ENCODE measurements at regions not wholly inside any gene's neighbourhood (a gene's known extent, or its start where the extent isn't known, plus 50 kb on each side); places are given as distances from the start of the nearest gene placed in this dataset.

DNA sequence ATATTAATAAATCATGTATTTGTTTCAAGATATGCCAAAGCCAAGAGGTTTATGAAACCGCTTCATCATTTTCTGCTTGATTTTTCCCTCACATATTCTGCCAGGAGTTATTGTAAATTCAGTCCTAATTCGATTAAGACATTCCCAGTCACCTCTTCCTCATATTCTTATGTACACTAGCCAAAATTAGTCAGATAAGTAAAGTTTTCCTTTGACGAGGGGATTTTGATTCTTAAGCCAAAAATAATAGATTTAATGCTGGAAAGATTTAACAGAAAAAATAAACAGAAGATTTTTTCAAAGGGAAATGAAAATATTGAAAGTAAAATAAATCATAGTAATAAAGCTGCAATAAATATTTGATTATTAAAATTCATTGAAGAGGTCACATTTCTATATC lies 51.0 kb upstream of the VEGFC start:
- DNase-seq (ENCODE audit: low spot score) (no peak), ATAC-seq (no peak)

DNA sequence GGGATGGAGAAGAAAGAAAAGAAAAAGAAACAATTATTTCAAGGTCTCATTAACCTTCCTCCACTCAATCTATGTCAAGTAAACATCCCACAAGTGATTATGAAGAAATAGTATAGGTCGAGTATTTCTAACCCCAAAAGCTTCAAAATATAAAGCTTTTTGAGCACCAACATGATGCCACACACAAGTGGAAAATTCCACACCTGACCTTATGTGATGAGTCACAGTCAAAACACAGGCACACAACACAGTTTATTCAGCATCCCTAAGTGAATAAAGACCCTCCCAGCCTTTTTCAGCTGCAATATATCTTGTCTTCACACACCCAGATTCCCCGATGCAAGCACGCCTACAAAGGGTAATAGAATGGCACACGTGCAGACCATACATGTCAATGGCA lies 51.7 kb upstream of the VEGFC start:
- ATAC-seq, result no peak
- DNase-seq (ENCODE audit: low spot score), result no peak

DNA sequence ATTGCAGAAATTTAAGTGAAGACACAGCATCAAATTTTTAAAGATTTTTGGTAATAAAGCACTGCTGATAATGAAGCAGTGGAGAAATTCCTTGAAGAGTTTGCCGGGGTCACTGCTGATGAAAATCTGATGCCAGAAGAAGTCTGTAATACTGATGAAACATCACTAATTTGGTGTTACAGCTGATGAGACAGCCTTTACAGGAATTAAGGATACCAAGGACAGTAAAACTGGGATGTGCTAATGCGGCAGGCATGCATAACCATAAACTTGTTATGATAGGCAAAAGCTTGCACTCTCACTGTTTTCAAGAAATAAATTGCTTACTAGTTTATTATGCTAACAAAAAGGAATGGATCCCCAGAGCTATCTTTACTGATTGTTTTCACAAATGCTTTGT lies 52.9 kb upstream of the VEGFC start:
- DNase-seq (ENCODE audit: low spot score) (no peak), ATAC-seq (no peak)

DNA sequence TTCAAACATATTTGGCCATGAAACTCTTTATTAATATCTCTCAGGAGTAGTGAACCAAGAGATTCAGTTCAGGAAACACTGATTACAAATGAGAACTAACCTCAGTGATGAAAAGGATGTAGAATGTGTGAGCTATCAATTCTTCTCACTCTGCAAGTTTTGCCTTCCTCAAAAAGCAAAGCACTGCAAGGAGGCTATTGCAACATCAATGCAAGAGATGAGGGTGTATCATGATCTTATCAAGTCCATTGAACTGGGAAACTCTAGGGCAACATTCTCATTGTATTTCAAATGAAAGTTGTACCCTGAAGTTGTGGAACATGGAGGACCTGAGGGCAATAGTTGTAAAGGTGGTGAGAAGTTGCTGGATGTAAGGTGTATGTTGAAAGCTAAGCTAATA lies 56.4 kb upstream of the VEGFC start:
- DNase-seq (ENCODE audit: low spot score), result no peak
- ATAC-seq, result no peak

DNA sequence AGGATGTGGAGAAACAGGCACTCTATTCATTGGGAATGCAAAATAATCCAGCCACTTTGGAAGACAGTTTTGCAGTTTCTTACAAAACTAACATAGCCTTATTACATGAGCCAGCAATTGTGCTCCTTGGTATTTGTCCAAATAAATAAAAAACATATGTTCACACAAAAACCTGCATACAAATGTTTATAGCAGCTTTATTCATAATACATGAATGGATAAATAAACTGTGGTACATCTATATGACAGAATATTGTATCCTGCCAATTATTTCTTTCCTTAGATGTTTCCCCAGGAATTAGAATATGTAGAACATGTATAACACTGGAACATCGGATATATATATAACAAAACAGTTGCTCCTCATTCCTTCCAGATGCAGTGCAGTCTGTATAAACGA lies 57.7 kb upstream of the VEGFC start:
- ATAC-seq, result no peak

DNA sequence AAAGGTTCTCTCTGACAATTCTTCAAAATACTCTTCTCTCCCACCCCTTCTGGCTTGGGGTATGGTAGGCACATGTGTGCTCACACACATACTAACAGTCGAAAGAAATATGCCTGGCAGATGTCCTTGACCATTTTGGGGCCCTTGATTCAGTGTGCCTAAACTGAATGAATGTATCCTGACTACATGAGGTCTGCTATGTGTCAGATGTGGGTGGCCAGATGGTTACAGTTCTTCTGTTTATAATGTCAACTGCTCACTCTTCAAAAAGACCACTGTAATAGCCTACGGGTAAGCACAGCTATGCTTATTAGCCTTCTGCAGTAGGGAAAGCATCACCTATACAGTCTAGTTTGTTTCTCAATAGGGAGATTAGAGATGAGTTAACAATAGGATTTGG lies 63.7 kb upstream of the VEGFC start:
- ATAC-seq (no peak), DNase-seq (ENCODE audit: low spot score) (no peak)

More for the DNA sequence above, 57.7 kb upstream of the VEGFC start:
- no peak for DNase-seq (ENCODE audit: low spot score)

DNA sequence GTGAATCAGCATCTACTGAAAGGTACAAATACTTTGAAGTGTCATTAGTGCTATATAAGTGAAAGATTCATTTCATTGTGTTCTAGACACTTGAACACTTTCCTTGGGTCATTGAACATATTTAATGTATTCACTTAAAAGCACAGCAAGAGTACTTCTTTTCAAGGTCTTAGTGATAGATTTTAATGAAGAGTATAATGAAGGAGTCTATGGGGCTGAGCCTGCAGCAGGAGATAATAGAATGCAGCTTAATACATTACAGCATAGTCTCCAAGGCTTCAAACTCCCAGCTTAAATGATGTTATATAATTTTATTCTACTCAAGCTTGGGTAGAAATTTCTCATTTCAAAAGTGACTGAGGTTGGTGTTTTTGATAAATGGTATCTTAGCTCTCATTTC lies 66.1 kb upstream of the VEGFC start:
- no peak for DNase-seq (ENCODE audit: low spot score)
- ATAC-seq, result no peak

DNA sequence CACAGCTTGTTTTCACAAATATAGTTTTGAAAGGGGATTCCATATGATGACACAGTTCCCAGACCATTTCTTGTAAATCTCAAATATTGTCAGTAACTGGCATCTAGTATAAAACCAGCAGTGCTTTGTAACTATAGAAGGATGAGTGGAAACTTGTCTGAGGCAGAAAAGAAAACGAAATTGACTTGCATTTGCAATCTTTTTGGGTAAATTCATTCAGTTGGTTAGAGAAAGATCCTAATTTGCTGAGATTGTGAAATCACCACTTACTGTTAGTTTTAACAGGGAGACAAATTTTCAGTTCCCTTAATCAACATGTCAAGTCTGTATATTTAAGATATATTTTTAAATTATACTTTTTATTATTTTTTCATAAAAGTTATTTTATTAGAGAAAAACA lies 71.5 kb upstream of the VEGFC start:
- no peak for ATAC-seq
- no peak for DNase-seq (ENCODE audit: low spot score)

DNA sequence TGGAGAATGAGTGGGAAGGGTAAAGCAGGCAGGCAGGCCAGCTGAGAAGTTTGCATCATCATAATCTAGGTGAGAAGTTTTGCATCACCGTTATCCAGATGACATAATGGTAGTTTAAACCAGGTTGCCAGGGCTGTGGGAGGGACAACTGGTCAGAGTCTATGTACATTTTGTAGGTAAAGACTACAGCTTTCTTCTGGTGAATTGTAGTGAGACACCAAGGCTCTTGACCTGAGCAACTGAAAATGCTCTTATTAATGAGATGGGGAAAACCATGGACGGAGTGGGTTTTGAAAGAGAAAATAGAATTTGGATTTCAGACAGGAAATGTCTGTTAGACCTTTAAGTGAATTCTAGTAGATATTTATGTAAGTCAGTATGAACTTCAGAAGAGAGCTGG lies 76.0 kb upstream of the VEGFC start:
- ATAC-seq, result no peak
- no peak for DNase-seq (ENCODE audit: low spot score)

DNA sequence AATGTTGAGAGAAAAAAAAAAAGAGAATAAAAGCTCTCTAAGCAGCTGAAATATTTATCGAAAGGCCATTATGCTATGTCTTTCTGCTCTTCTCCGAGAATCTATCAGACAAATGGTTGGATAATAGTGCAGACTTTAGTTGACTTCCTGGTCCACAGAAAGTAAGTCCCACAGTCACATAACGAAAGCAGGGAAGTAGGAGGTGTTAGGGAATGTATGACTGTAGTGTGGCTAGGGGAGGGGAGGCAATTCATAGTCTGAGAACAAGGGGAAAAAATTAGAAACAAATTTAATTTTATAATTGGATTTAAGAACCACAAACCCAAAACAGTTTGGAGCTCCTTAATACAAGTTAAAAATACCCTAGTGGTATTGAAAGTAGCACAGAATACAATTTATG lies 79.7 kb upstream of the VEGFC start:
- ATAC-seq (no peak), DNase-seq (ENCODE audit: low spot score) (no peak)

DNA sequence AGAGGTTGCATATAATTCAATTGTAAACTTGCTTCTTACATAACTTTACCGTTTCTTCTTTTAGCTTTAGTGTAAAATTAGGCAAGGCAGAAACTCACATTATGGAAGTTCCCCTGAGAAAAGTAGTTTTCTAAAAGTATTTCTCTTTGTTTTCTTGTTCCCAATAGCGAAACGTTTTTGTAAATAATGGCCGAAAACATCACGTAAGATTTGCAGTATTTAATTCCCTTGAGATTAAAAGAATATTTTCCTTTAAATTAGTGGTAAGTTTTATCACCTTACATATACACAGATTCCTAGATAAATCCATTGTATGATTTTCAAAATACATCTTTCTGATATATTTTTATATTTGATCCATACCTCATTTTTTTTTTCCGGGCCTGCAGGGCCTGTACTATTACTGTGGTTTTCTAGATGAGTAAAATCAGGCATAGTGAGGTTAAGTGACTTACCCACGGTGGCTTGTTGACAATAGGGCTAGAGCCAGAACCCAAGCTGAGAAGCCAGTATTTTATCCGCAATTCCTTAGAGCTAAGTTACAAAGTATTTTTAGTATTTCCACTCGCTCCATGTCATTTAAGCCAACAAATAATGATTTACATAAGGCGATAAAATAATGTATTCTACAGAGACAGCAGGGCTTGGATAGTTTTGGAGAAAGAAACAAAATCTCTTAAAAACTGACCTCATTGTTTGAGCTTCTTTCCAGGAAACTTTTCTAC lies 82.2 kb upstream of the VEGFC start:
- ATAC-seq, result no peak
- no peak for DNase-seq (ENCODE audit: low spot score)

DNA sequence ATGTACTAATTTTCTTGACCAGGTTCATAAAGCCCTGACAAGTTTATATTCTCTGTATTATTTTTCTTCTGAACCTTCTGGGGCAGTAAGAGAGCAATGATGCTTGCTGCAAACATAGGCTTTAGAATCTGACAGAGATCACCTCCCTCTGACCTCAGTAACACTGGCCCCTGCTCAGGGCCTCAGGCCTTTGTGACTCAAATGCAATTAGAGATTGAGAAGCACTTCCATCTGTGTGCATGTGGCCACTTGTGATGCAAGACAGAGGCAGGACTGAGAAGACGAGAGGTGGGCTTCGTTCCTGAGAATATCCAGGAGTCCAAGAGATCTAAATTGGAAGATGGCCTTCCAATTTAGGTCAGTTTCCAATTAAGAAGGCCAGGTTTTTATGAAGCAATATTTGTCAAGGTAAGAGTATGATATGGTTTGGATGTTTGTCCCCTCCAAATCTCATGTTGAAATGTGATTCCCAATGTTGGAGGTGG lies 82.8 kb upstream of the VEGFC start:
- DNase-seq (ENCODE audit: low spot score) (no peak), ATAC-seq (no peak)

DNA sequence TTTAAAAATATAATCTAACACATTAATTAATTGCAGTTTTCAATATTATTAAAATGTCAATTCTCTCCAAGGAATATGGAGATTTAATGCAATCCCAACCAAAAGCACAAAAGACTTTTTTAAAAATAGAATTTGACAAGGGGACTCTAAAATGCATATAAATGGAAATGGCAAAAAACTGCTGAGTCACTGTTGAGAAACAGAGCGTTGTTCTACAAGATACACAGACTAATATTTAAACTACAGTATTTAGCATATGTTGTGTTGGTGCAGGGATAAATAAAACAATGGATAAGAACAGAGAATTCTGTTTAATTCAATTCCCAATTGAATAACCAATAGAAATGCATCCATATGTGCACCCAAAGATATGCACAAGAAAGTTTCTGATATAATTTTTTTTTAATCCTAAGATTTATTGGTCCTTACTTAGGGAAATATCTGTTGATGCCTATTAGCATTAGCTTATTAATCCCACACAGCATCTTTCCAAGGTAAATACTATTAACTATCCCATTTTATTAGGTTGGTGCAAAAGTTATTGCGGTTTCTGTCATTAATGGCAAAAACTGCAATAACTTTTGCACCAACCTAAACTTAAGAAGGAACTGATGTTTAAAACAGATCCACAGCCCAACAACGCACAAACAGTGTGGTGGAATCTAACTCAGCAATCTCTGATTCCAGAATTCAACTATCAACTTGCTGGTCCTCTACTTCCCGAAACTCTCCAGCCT lies 86.8 kb upstream of the VEGFC start:
- no peak for ATAC-seq
- DNase-seq (ENCODE audit: low spot score), result no peak

DNA sequence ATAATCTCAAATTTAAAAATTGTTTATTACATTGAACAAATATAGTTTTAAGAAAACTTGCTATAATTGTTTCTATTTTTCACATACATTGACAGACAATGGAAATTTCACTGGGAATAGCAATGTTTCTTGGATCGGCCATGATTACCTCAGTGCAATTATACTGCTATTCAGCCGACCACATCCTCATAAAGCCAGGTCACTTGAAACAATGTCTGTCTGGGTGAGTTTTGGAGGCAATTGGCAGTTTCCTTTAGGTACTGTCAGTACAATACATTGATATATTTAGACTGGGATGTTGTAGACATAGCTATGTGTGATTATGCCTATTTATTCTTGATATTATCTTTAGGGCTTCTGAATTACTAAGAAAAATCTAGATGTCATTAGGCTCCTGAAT lies 89.5 kb upstream of the VEGFC start:
- ATAC-seq (no peak), DNase-seq (ENCODE audit: low spot score) (no peak)

DNA sequence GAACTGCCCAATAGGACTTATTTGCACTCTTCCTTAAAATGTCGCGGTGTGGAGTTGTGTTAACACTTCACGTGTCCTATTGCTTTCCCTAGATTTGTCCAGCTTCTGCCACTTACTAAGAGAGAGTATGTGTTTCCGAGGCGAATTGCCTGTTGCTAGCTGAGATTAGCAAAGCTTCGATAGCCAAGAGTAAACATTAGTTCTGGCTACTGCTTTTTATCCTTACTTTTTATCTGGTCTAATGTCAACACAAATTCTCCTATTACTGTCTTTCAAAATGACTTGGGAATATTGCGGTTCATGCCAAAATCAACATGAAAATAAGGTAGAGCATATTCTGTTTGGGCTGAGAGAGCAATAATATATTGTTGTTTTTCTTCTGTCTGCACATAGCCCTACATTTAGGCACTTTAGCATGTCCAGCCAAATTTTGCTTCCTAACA lies 90.4 kb upstream of the VEGFC start:
- ATAC-seq (no peak), DNase-seq (ENCODE audit: low spot score) (no peak)

DNA sequence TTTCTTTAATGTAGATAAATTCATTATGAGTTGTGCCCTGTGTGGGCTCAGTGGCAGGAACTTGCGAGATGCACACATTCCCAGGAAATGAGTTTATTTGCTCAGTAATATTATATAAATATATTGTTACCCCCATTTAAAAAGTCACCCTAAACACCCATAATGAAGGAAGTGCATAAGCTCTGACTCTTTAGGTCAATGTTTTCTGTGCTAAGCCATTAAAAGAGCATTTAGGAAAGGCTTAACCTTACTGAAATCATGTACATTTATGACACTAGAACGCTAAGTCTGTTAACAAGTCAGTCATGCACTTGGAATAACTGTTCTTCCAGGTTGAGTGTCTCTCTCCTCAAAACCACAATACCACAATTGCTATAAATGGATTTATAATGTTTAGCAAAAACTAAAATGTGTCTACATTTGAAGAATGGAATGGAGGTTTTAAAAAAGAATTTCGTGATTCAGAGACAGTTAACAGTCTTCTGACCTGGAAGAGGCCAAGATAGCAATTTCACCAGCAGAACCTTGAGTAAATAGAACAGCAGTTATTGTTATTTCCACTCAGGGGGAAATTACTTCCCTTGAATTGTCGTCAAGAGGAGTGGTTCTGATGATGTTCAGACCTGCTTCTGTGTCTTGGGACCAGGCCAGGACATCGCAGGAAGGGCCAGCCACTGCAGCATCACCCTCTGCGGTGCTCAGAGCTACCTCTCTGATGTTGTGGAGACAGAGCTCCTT lies 91.1 kb upstream of the VEGFC start:
- DNase-seq (ENCODE audit: low spot score) (no peak), ATAC-seq (no peak)

DNA sequence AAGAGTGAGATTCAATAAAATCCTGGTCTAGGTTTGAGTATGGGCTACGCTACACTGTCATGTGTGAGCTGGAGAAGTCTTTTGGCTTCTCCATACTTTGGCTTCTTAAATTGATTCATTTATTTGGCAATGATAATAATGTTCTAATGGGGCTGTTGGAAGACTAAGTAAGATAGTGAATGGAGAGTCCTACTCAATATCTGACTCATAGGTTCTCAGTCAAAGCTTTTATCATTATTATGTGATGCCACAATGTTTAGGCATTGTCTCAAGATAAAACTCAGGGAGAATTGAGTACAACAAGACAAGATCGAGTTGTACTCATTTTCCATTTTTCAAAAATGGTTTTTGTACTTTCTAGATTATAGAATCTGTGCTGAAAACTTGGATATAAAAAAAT lies 92.5 kb upstream of the VEGFC start:
- DNase-seq (ENCODE audit: low spot score), result no peak
- no peak for ATAC-seq

DNA sequence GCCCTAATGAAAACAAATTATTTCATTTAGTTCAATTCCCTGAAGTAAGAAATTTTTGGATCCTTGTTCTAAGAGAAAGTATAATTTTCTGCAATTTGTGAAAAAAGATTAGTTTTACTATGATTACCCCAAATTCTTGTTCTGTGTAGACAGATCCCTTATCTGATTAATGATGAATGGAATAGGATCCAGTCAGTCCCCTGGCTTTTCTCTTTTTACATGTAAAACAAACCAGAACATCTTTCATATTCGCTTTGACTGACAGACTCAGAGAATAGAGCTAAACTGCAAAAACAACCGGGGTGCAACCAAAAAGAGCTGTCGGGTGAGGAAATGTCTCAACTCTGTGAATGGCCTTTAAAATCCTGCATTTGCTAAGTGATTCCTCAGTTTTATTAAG lies 93.4 kb upstream of the VEGFC start:
- no peak for ATAC-seq
- DNase-seq (ENCODE audit: low spot score), result no peak

DNA sequence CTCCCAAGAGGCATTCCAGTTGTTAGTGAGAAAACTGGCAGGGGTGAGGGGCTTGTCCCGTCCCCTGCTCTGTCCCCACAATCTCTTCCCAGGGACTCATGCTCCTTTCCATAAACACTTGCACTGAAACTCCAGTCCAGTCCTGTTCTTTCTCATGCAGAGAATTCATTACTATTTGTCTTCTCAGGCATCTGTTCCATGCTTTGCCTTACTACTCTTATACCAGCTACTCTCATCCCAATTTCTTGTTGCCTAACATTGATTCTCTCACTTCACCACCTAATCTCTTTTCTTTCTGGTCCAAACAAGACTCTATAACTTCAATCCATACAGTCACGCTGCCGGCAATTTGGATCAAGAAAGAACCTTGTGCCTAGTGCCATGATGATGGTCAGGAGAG lies 97.1 kb upstream of the VEGFC start:
- DNase-seq (ENCODE audit: low spot score) (no peak), ATAC-seq (no peak)

DNA sequence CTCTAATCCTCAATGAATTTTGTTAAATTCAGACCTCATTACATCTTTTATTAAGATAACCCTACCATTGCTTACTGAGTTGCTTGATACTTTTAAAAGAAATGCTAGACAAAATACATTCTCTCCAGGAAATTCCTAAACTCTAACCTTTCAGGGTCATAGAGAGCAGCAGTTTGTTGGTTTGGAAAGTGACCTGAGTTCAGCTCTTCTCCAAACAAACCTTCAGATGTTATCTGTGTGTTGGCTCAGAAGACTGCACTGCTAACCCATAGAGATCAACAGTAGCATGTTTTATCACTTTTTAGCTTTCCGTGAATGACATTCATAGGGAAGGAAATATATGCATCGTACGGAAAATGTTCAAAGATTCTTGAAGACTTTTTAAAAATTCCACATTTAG lies 101.8 kb upstream of the VEGFC start:
- DNase-seq (ENCODE audit: low spot score), result no peak
- ATAC-seq, result no peak

DNA sequence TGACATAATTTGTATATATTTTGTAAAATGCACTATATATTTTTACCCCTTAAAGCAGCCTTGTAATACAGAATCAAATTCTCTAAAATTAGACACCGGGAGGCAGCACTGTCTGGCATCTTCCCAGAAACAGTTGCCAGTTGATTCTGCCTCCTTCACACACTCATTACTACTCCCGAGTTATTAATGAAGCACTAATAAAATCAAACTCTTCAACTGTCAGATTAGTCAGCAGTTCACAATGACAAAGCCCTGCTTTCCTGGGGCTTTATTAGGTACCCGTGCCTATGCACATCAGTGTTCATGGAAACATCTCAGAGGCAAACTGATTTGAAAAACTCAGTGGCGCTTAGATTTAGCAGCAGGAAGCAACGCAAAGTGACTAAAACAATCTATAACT lies 103.5 kb upstream of the VEGFC start:
- no peak for DNase-seq (ENCODE audit: low spot score)
- ATAC-seq, result no peak

DNA sequence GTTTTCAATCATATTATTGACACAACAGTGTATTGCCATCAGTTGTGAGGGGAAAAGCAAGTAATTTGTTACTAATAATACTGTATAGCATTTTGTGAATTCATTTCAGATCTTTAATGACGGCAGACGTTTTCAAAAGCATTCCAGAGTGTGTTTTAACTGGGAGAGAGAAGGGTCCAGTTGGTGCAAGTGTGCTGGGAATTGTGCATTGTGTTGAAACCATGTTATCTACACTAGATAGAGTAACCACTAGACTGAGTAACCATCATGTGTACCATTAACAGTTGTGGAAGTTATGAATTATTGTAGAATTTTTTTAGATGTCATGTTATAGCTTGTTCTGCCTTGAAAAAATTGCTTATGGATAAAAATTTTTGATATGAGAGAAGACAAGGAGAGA lies 104.5 kb upstream of the VEGFC start:
- no peak for ATAC-seq
- DNase-seq (ENCODE audit: low spot score), result no peak

All from left lobe of liver (tissue), 2 donors.